K562 (cell line): ENCODE measurements at regions not wholly inside any gene's neighbourhood (a gene's known extent, or its start where the extent isn't known, plus 50 kb on each side); places are given as distances from the start of the nearest gene placed in this dataset.

Experiments used
- ATAC-seq: fragments of 200-7000 bp; cut with Tn5 transposase; 3 replicates; pipeline ENCODE4 v1.9.1; 2020; ENCODE audit warnings: moderate library complexity
- BruUV-seq: library from RNA; stranded (reverse); fragments of 400-500 nt; replicated peaks from 2 replicates; lab custom pipeline; 2021; lab: Mats Ljungman, UMichigan
- CTCF ChIA-PET: fragments of 300-600 bp; formaldehyde crosslinking; extraction: SDS; loops from one replicate; lab custom pipeline; 2021; ENCODE audit warnings: low intra/inter-chr PET ratio; lab: Yijun Ruan, JAX
- POLR2A ChIA-PET: fragments of 300-600, 350-650 bp; sonication (Branson Sonifier 250); formaldehyde crosslinking; extraction: SDS; loops from one replicate; lab custom pipeline; 2021; ENCODE audit warnings: antibody characterized with exemption, inconsistent platforms; lab: Yijun Ruan, JAX
- DNase-seq, 4 experiments: peaks; one replicate each; pipeline versions ENCODE4 v3.0.0 to v3.0.0-alpha.2; 2011 to 2018; ENCODE audit warnings: low spot score in 3 of 4, mixed read lengths in 3 of 4; ENCODE audit errors: extremely low read depth in 1 of 4
- FAIRE-seq: peaks from 2 replicates; lab custom pipeline; 2011; peaks lifted over from hg19 to GRCh38; lab: Jason Lieb, UNC
- H2AFZ ChIP-seq: 2 replicates; pipeline ENCODE4 v1.6.0; 2011; ENCODE audit warnings: low read depth, low read length, control low read depth, inconsistent platforms
- H3K27ac ChIP-seq: fragments of 200-600 bp; 3 replicates; pipeline ENCODE4 v1.8.0; 2011; ENCODE audit warnings: low read depth, mild to moderate bottlenecking, control low read depth, inconsistent platforms, low read length, moderate library complexity, mixed read lengths; ENCODE audit errors: extremely low read depth
- H3K27me3 ChIP-seq, 2 experiments: fragments of 300-600 bp in 1 of 2; 2 replicates in 1 of 2; 3 replicates in 1 of 2; pipeline versions ENCODE4 v1.6.0 to v1.8.0; 2011; ENCODE audit warnings: inconsistent platforms in 2 of 2, low read length in 2 of 2, mild to moderate bottlenecking in 1 of 2, mixed read lengths in 1 of 2, moderate library complexity in 1 of 2; ENCODE audit not compliant: control insufficient read depth in 2 of 2, insufficient read depth in 2 of 2
- H3K36me3 ChIP-seq: fragments of 300-600 bp; 3 replicates; pipeline ENCODE4 v1.8.0; 2011; ENCODE audit warnings: mild to moderate bottlenecking, low read length, inconsistent platforms; ENCODE audit not compliant: control insufficient read depth, insufficient read depth
- H3K4me1 ChIP-seq, 2 experiments: fragments of 200-600 bp in 1 of 2; replicated peaks in 1 of 2; 2 replicates in 1 of 2; 3 replicates in 1 of 2; pipeline versions ENCODE4 v1.5.1 to v1.8.0; 2011; ENCODE audit warnings: inconsistent platforms in 2 of 2, low read length in 2 of 2, mild to moderate bottlenecking in 1 of 2, mixed read lengths in 1 of 2, moderate library complexity in 1 of 2; ENCODE audit not compliant: control insufficient read depth in 2 of 2, insufficient read depth in 2 of 2
- H3K4me2 ChIP-seq: 2 replicates; pipeline ENCODE4 v1.6.1; 2011; ENCODE audit warnings: low read length, control low read depth, inconsistent platforms, mixed read lengths; ENCODE audit not compliant: insufficient read depth
- H3K4me3 ChIP-seq: fragments of 200-600 bp; sonication (generic), shearing (Covaris generic); 2 replicates; pipeline ENCODE4 v1.5.1; 2016; ENCODE audit warnings: control low read depth, inconsistent platforms
- H3K79me2 ChIP-seq: fragments of 200-600 bp; 3 replicates; pipeline ENCODE4 v1.8.0; 2011; ENCODE audit warnings: low read length, inconsistent platforms; ENCODE audit not compliant: control insufficient read depth, insufficient read depth
- H3K9ac ChIP-seq, 2 experiments: 2 replicates each; pipeline versions ENCODE4 v1.6.0 to v1.6.1; 2011; ENCODE audit warnings: low read depth in 2 of 2, low read length in 2 of 2, control low read depth in 1 of 2, inconsistent platforms in 1 of 2, mild to moderate bottlenecking in 1 of 2, mixed read lengths in 1 of 2; ENCODE audit not compliant: insufficient read depth in 1 of 2
- H3K9me1 ChIP-seq: one replicate; pipeline ENCODE4 v1.6.0; 2011; ENCODE audit warnings: inconsistent platforms, mild to moderate bottlenecking, low read length, moderate library complexity; ENCODE audit not compliant: control insufficient read depth, insufficient read depth
- H3K9me3 ChIP-seq: replicated peaks from 2 replicates; pipeline ENCODE4 v1.5.1; 2011; ENCODE audit warnings: low read depth, low read length, inconsistent platforms; ENCODE audit not compliant: control insufficient read depth, insufficient read depth
- H4K20me1 ChIP-seq: replicated peaks from 2 replicates; pipeline ENCODE4 v1.6.1; 2011; ENCODE audit warnings: low read length, inconsistent platforms, mixed read lengths; ENCODE audit not compliant: control insufficient read depth, insufficient read depth
- LCOR ChIP-seq: sonication (generic); formaldehyde crosslinking; IDR thresholded peaks from 2 replicates; pipeline ENCODE4 v1.8.0; 2022; ENCODE audit warnings: mild to moderate bottlenecking, missing genetic modification reagents
- NFXL1 ChIP-seq: fragments of 450-650 bp; formaldehyde crosslinking; IDR thresholded peaks from 2 replicates; pipeline ENCODE4 v1.4.0; 2021; ENCODE audit warnings: mild to moderate bottlenecking
- RBM14 ChIP-seq: fragments of 200-400 bp; formaldehyde crosslinking; IDR thresholded peaks from 2 replicates; pipeline ENCODE4 v1.6.1; 2018; ENCODE audit warnings: low read depth, mild to moderate bottlenecking, low read length, moderate library complexity, borderline replicate concordance; ENCODE audit not compliant: insufficient read depth
- RBM22 ChIP-seq: fragments of 200-400 bp; formaldehyde crosslinking; IDR thresholded peaks from 2 replicates; pipeline ENCODE4 v1.6.1; 2018; ENCODE audit warnings: low read length, low read depth; ENCODE audit not compliant: poor library complexity, severe bottlenecking
- SLC30A9 ChIP-seq: fragments of 250-450 bp; sonication (Bioruptor Pico); IDR thresholded peaks from 2 replicates; pipeline ENCODE4 v1.8.0; 2022; ENCODE audit warnings: mild to moderate bottlenecking, moderate library complexity
- SMARCA4 ChIP-seq: fragments of 450-650 bp; IDR thresholded peaks from 2 replicates; pipeline ENCODE4 v1.6.1; 2016
- ZBTB7A ChIP-seq: IDR thresholded peaks from 2 replicates; pipeline ENCODE4 v1.6.1; 2011; ENCODE audit warnings: low read depth, mild to moderate bottlenecking, low read length, moderate library complexity, borderline replicate concordance; ENCODE audit not compliant: control insufficient read depth
- ZNF124 ChIP-seq: sonication (generic); formaldehyde crosslinking; IDR thresholded peaks from 2 replicates; pipeline ENCODE4 v1.8.1; 2022; ENCODE audit warnings: missing genetic modification reagents
- ZNF134 ChIP-seq: fragments of 250-450 bp; sonication (Bioruptor Pico); conservative IDR thresholded peaks from 2 replicates; pipeline ENCODE4 v1.4.0; 2020
- WGBS: fragments of 100-300 bp; shearing (Covaris generic); methylation state at CpG from one replicate; pipeline ENCODE4 v1.1.6; 2016; ENCODE audit warnings: low coverage, mixed read lengths; ENCODE audit not compliant: insufficient coverage; ENCODE audit errors: missing lambda C conversion rate; 5-methylcytosine and 5-hydroxymethylcytosine counted together
- in situ Hi-C: fragments of 300-500 bp; cut with MboI; formaldehyde crosslinking; loops from 4 replicates; pipeline ENCODE4 v1.15.0; 2018; ENCODE audit warnings: inconsistent platforms, mixed read lengths
- intact Hi-C: fragments of 100-400 bp; cut with micrococcal nuclease; formaldehyde crosslinking; loops from 2 replicates; pipeline ENCODE4 v1.14.2; 2022
- TF ChIP-seq, protein P1 (sequence below): fragments of 450-650 bp; IDR thresholded peaks from 2 replicates; pipeline ENCODE4 v1.6.1; 2018; ENCODE audit warnings: mild to moderate bottlenecking, low read depth; ENCODE audit not compliant: partially characterized antibody
- TF ChIP-seq, protein P2 (sequence below): sonication (generic); IDR thresholded peaks from 2 replicates; pipeline ENCODE4 v1.6.1; 2016
- TF ChIP-seq, protein P3 (sequence below): fragments of 250-450 bp; sonication (Bioruptor Pico); IDR thresholded peaks from 2 replicates; pipeline ENCODE4 v1.5.1; 2021; ENCODE audit warnings: mild to moderate bottlenecking
- TF ChIP-seq, protein P4 (sequence below): fragments of 200-400 bp; formaldehyde crosslinking; IDR thresholded peaks from 2 replicates; pipeline ENCODE4 v1.6.1; 2017; ENCODE audit warnings: mild to moderate bottlenecking, low read depth, low read length, moderate library complexity
- TF ChIP-seq, protein P5 (sequence below): sonication (generic); formaldehyde crosslinking; IDR thresholded peaks from 2 replicates; pipeline ENCODE4 v1.8.0; 2022; ENCODE audit warnings: mild to moderate bottlenecking, missing genetic modification reagents

DNA sequence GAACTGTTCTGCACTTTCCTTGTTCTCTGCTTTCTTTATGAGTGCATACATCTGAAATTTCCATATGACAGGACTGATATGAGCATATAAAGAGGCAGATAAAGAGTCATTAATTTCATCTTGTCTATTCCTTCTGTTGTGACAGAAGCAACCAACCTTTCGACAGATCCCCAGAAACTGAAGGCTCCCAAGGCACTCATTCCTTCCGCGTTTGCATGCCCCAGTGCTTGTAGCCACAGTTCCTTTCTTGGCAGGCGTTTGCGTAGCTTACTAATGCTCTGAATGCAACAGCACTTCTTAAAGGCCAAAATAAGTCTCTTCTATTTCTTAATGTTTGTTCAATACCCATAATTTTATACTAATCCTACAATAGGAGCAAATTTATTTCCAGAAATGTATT is 94.0 kb upstream of the TBL1X start (continued):
- TF ChIP-seq, protein P1, sequence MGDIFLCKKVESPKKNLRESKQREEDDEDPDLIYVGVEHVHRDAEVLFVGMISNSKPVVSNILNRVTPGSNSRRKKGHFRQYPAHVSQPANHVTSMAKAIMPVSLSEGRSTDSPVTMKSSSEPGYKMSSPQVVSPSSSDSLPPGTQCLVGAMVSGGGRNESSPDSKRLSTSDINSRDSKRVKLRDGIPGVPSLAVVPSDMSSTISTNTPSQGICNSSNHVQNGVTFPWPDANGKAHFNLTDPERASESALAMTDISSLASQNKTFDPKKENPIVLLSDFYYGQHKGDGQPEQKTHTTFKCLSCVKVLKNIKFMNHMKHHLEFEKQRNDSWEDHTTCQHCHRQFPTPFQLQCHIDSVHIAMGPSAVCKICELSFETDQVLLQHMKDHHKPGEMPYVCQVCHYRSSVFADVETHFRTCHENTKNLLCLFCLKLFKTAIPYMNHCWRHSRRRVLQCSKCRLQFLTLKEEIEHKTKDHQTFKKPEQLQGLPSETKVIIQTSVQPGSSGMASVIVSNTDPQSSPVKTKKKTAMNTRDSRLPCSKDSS, result no peak
- TF ChIP-seq ZNF134, result no peak
- TF ChIP-seq, protein P2, sequence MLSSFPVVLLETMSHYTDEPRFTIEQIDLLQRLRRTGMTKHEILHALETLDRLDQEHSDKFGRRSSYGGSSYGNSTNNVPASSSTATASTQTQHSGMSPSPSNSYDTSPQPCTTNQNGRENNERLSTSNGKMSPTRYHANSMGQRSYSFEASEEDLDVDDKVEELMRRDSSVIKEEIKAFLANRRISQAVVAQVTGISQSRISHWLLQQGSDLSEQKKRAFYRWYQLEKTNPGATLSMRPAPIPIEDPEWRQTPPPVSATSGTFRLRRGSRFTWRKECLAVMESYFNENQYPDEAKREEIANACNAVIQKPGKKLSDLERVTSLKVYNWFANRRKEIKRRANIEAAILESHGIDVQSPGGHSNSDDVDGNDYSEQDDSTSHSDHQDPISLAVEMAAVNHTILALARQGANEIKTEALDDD, result no peak
- TF ChIP-seq ZBTB7A, result no peak
- TF ChIP-seq SLC30A9 (CRISPR knock-in tag), result no peak

DNA sequence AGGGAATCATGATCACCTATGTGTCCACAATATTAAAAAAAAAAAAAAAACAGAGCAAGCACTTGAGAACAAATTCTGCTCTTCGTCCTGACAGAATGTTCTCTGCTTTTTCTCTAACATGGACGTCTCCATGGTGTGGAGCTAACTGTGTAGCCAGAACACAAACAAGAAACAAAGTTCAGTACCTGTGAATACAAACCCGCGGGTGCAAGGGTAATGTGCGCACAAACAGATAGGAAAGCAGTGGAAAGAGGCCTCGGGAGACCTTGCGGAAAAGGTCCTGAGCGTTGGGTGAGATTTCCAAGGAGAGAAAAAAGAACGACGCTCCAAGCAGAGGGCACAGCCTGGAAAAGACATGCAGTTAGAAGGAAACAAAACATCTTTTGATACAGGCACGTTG is 92.0 kb upstream of the TBL1X start:
- Histone ChIP-seq H3K9me1 (no peaks in the 10 kb centered on the region), H3K4me3 (no peak overlapping the region), H3K27me3 (0 out of 5 replicates have a peak, but pooled peaks cover 0 to 5% of the 10 kb centered on the region in 2 experiments), H3K9me3 (no peaks in the 10 kb centered on the region), H3K4me1 (no peaks in the 10 kb centered on the region), H3K36me3 (no peaks in the 10 kb centered on the region), H3K9ac (no peak overlapping the region), H2AFZ (no peak overlapping the region), H3K27ac (no peak overlapping the region), H3K4me2 (no peak overlapping the region), H4K20me1 (no peaks in the 10 kb centered on the region), H3K79me2 (no peaks in the 10 kb centered on the region)
- no TSS peak for BruUV-seq
- intact Hi-C loops (no loop called here), in situ Hi-C loops (no loop called here)
- no peak for DNase-seq
- CTCF ChIA-PET, result no interaction called here
- WGBS, result 30% methylated on average over 11 of the region's 11 CpGs
- no peak for FAIRE-seq
- POLR2A ChIA-PET, result interaction anchor here (0.6 kb wide), 1 partner anchor 382 kb away, joined by 4 read pairs; no protein-coding TSS in a partner anchor
- ATAC-seq, result no peak
- TF ChIP-seq NFXL1 (CRISPR knock-in tag) (no peak), ZNF124 (CRISPR knock-in tag) (no peak), RBM22 (no peak), RBM14 (no peak), SMARCA4 (no peak), LCOR (CRISPR knock-in tag) (no peak)
- TF ChIP-seq, protein P3, sequence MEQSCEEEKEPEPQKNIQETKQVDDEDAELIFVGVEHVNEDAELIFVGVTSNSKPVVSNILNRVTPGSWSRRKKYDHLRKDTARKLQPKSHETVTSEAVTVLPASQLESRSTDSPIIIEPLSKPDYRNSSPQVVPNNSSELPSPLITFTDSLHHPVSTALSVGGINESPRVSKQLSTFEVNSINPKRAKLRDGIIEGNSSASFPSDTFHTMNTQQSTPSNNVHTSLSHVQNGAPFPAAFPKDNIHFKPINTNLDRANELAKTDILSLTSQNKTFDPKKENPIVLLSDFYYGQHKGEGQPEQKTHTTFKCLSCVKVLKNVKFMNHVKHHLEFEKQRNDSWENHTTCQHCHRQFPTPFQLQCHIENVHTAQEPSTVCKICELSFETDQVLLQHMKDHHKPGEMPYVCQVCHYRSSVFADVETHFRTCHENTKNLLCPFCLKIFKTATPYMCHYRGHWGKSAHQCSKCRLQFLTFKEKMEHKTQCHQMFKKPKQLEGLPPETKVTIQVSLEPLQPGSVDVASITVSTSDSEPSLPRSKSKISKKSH (CRISPR knock-in tag), result no peak
- TF ChIP-seq, protein P4, sequence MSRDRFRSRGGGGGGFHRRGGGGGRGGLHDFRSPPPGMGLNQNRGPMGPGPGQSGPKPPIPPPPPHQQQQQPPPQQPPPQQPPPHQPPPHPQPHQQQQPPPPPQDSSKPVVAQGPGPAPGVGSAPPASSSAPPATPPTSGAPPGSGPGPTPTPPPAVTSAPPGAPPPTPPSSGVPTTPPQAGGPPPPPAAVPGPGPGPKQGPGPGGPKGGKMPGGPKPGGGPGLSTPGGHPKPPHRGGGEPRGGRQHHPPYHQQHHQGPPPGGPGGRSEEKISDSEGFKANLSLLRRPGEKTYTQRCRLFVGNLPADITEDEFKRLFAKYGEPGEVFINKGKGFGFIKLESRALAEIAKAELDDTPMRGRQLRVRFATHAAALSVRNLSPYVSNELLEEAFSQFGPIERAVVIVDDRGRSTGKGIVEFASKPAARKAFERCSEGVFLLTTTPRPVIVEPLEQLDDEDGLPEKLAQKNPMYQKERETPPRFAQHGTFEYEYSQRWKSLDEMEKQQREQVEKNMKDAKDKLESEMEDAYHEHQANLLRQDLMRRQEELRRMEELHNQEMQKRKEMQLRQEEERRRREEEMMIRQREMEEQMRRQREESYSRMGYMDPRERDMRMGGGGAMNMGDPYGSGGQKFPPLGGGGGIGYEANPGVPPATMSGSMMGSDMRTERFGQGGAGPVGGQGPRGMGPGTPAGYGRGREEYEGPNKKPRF, result no peak
- TF ChIP-seq, protein P5, sequence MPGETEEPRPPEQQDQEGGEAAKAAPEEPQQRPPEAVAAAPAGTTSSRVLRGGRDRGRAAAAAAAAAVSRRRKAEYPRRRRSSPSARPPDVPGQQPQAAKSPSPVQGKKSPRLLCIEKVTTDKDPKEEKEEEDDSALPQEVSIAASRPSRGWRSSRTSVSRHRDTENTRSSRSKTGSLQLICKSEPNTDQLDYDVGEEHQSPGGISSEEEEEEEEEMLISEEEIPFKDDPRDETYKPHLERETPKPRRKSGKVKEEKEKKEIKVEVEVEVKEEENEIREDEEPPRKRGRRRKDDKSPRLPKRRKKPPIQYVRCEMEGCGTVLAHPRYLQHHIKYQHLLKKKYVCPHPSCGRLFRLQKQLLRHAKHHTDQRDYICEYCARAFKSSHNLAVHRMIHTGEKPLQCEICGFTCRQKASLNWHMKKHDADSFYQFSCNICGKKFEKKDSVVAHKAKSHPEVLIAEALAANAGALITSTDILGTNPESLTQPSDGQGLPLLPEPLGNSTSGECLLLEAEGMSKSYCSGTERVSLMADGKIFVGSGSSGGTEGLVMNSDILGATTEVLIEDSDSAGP (CRISPR knock-in tag), result no peak
